Fibroblast of the aortic adventitia (primary cell): ENCODE measurements at regions not wholly inside any gene's neighbourhood (a gene's known extent, or its start where the extent isn't known, plus 50 kb on each side); places are given as distances from the start of the nearest gene placed in this dataset.
"Not testable (repeated sequence)": the region's sequence is repeated elsewhere in the genome, so short reads cannot be mapped to it uniquely, and the experiment has no call there.

ENCODE experiments used
- DNase-seq: peaks from one replicate; pipeline ENCODE4 v3.0.0-alpha.2; 2010; ENCODE audit warnings: low read depth
- H3K4me3 ChIP-seq: 2 replicates; pipeline ENCODE4 v1.5.1; 2011; ENCODE audit warnings: low read depth, mild to moderate bottlenecking, control low read depth, low read length, moderate library complexity
- TF ChIP-seq, protein P1 (sequence below): IDR thresholded peaks from 2 replicates; pipeline ENCODE4 v1.5.1; 2011; ENCODE audit warnings: mild to moderate bottlenecking, low read length, control low read depth, inconsistent platforms; ENCODE audit not compliant: insufficient read depth

DNA sequence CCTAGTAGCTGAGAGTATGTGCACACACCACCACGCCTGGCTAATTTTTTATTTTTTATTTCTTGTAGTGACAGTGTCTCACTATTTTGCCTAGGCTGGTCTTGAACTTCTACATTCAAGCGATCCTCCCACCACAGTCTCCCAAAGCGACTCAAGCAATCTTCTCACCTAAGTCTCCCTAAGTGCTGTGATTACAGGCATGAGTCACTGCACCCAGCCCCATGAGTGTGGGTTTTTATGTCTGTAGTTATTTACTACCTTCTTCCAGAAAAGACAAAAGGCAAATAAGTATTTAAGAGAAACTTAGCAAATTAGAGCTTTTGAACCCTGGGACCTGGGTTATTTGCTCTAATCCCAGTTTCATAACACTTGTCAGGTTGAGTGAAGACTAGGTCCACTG, 92.3 kb upstream of the HCRTR2 start:
- no peak for DNase-seq
- no peak overlapping the region for H3K4me3 ChIP-seq
- TF ChIP-seq, protein P1, sequence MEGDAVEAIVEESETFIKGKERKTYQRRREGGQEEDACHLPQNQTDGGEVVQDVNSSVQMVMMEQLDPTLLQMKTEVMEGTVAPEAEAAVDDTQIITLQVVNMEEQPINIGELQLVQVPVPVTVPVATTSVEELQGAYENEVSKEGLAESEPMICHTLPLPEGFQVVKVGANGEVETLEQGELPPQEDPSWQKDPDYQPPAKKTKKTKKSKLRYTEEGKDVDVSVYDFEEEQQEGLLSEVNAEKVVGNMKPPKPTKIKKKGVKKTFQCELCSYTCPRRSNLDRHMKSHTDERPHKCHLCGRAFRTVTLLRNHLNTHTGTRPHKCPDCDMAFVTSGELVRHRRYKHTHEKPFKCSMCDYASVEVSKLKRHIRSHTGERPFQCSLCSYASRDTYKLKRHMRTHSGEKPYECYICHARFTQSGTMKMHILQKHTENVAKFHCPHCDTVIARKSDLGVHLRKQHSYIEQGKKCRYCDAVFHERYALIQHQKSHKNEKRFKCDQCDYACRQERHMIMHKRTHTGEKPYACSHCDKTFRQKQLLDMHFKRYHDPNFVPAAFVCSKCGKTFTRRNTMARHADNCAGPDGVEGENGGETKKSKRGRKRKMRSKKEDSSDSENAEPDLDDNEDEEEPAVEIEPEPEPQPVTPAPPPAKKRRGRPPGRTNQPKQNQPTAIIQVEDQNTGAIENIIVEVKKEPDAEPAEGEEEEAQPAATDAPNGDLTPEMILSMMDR, result no peak

DNA sequence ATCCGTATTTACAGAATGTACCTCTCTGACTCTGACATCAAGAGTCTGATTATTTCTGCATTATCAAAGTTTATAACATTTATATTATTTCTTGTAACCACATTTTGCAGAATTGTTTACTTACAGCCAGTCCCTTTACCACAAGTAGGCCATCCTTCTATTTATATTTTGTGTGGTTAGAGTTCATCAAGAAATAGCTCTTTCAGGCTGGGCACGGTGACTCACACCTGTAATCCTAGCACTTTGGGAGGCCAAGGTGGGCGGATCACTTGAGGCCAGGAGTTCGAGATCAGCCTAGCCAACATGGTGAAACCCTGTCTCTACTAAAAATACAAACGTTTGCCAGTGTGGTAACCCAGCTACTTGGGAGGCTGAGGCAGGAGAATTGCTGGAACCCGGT, 86.3 kb upstream of the HCRTR2 start:
- not testable (repeated sequence) for H3K4me3 ChIP-seq, DNase-seq

DNA sequence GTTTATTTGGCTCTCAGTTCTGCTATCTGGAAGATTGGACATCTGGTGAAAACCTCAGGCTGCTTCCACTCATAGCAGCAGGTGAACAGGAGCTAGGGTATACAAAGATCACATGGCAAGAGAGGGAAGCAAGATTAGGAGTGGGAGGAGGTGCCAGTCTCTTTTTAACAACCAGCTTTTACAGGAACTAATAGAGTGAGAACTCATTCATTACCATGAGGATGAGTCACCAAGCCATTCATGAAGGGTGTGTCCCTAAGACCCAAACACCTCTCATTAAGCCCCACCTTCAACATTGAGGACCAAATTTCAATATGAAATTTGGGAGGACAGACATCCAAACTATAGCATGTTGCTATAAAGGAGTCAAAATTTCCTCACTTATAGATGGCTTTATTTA, 85.4 kb upstream of the HCRTR2 start:
- DNase-seq, result no peak
- H3K4me3 ChIP-seq, result no peak overlapping the region
- TF ChIP-seq, protein P1, result no peak

GRCh38 chr6:55089325-55089724, 85.0 kb upstream of the HCRTR2 start:
- TF ChIP-seq, protein P1, result no peak
- no peak overlapping the region for H3K4me3 ChIP-seq
- no peak for DNase-seq

- TF ChIP-seq, protein P1, result no peak
- no peak overlapping the region for H3K4me3 ChIP-seq
- no peak for DNase-seq
Measured at GRCh38 chr6:55100686-55101085, 73.6 kb upstream of the HCRTR2 start.

- TF ChIP-seq, protein P1, result no peak
- no peak overlapping the region for H3K4me3 ChIP-seq
- no peak for DNase-seq
Measured at GRCh38 chr6:55101157-55101556, 73.2 kb upstream of the HCRTR2 start.

GRCh38 chr6:55108134-55109130, 65.9 kb upstream of the HCRTR2 start:
- no peak overlapping the region for H3K4me3 ChIP-seq
- DNase-seq, result no peak
- TF ChIP-seq, protein P1, result no peak
